GM12891 (cell line): ENCODE measurements at regions not wholly inside any gene's neighbourhood (a gene's known extent, or its start where the extent isn't known, plus 50 kb on each side); places are given as distances from the start of the nearest gene placed in this dataset.

Experiments
- POLR2A ChIP-seq: IDR thresholded peaks from 2 replicates; pipeline ENCODE4 v1.6.1; 2011; ENCODE audit warnings: low read depth, low read length, control low read depth
- POLR2AphosphoS5 ChIP-seq: IDR thresholded peaks from 2 replicates; pipeline ENCODE4 v1.6.1; 2011; ENCODE audit warnings: low read depth, low read length, control low read depth
- POU2F2 ChIP-seq: IDR thresholded peaks from 2 replicates; pipeline ENCODE4 v1.6.1; 2011; ENCODE audit warnings: low read depth, mild to moderate bottlenecking, control low read depth, low read length, moderate library complexity
- SPI1 ChIP-seq: IDR thresholded peaks from 2 replicates; pipeline ENCODE4 v1.6.1; 2011; ENCODE audit warnings: low read depth, low read length, control low read depth
- TAF1 ChIP-seq: IDR thresholded peaks from 2 replicates; pipeline ENCODE4 v1.6.1; 2011; ENCODE audit warnings: low read depth, low read length, control low read depth

- TF ChIP-seq POLR2AphosphoS5 (no peak), POLR2A (no peak), POU2F2 (no peak), TAF1 (no peak), SPI1 (no peak)
Observed at GRCh38 chr2:5111581-5111980, 580.6 kb upstream of the SOX11 start.
